ENCODE measurements at regions not wholly inside any gene's neighbourhood (a gene's known extent, or its start where the extent isn't known, plus 50 kb on each side); places are given as distances from the start of the nearest gene placed in this dataset.

DNA sequence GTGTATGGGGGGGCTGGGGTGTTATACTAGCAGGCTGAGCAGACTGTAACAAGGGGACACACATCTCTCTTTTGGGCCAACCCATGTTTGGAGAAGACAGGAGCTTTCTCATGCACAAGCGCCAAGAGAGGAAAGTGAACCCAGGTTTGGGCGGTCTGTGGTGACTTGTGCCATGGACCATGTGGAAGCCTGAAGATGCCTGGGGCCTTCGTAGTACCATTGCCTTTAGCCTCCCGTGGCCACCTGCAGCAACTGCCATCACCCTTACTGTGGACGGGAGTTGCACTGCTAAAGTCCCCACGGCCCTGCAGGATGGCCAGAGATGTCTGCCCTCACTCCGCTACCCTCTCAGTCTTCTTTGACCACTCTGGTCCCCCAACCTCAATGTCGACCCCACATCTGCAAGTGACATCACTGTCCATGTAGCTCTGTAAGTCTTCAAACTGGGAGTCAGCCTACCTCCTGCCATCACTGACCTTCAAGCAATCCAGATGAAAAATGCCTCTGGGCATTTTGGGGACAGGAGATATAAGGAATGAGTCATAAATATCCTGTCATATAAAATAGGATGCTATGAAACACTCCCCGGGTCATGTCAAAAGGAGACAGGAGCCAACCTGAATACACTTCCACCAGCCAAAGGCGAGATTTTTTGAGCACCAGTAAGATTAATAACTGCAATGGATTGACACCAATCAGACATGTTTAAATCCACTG, 74.7 kb upstream of the C15orf39 start:
- TF ChIP-seq, protein P1, sequence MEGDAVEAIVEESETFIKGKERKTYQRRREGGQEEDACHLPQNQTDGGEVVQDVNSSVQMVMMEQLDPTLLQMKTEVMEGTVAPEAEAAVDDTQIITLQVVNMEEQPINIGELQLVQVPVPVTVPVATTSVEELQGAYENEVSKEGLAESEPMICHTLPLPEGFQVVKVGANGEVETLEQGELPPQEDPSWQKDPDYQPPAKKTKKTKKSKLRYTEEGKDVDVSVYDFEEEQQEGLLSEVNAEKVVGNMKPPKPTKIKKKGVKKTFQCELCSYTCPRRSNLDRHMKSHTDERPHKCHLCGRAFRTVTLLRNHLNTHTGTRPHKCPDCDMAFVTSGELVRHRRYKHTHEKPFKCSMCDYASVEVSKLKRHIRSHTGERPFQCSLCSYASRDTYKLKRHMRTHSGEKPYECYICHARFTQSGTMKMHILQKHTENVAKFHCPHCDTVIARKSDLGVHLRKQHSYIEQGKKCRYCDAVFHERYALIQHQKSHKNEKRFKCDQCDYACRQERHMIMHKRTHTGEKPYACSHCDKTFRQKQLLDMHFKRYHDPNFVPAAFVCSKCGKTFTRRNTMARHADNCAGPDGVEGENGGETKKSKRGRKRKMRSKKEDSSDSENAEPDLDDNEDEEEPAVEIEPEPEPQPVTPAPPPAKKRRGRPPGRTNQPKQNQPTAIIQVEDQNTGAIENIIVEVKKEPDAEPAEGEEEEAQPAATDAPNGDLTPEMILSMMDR (IDR thresholded peaks at IDR 0.05; ENCODE audit: borderline replicate concordance): no peak
- Histone ChIP-seq H3K4me3 (no peak overlapping the region), H3K4me1 (peaks cover 13% of the 10 kb centered on the region), H3K27ac (replicated peaks) (no peak overlapping the region), H3K27me3 (ENCODE audit: low read depth) (no peaks in the 10 kb centered on the region), H3K36me3 (no peaks in the 10 kb centered on the region), H3K9me3 (replicated peaks) (no peaks in the 10 kb centered on the region)
- intact Hi-C loops (cut with micrococcal nuclease): no loop called here
- no peak for DNase-seq

DNA sequence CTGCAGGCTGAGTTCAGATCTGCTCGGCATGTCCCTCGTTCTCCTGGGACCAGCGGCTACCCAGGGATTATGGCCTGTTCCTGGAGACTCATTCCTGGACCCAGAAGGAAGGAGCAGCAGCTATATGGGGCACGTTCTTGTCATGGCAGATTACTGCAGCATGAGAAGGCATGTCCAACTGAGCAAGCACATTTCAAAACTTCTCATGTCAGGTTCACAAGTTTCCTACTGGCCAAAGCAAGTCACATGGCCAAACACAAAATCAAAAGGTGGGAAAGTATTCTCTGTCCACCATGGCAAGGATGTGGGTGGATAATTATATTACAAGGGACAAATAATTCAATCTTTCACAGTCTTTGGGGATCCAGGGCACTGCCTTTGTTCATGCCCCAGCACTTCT, 71.9 kb upstream of the C15orf39 start:
- Histone ChIP-seq H3K36me3 (no peaks in the 10 kb centered on the region), H3K27ac (replicated peaks) (no peak overlapping the region), H3K4me1 (peaks cover 9% of the 10 kb centered on the region), H3K9me3 (replicated peaks) (no peaks in the 10 kb centered on the region), H3K27me3 (ENCODE audit: low read depth) (no peaks in the 10 kb centered on the region), H3K4me3 (no peak overlapping the region)
- TF ChIP-seq, protein P1 (IDR thresholded peaks at IDR 0.05; ENCODE audit: borderline replicate concordance): no peak
- no peak for DNase-seq
- intact Hi-C loops (cut with micrococcal nuclease): no loop called here

DNA sequence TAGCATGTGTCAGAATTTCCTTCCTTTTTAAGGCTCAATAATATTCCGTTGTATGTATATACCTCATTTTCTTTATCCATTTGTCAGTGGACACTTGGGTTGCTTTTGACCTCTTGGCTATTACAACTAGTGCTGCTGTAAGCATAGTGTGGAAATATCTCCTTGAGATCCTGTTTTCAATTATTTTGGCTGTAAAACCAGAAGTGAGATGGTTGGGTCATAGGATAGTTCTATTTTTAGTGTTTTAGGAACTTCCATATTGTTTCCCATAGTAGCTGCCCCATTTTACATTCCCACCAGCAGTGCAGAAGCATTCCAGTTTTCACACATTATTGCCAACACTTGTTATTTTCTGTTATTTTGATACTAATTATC, 70.4 kb upstream of the C15orf39 start:
- H3K9me3 ChIP-seq (replicated peaks): no peaks in the 10 kb centered on the region
- no peaks in the 10 kb centered on the region for H3K27me3 ChIP-seq (ENCODE audit: low read depth)
- H3K27ac ChIP-seq (replicated peaks): no peak overlapping the region
- TF ChIP-seq, protein P1 (IDR thresholded peaks at IDR 0.05; ENCODE audit: borderline replicate concordance): no peak
- intact Hi-C loops (cut with micrococcal nuclease): no loop called here
- no peak for DNase-seq
- H3K4me3 ChIP-seq: no peak overlapping the region
- H3K4me1 ChIP-seq: no peaks in the 10 kb centered on the region
- no peaks in the 10 kb centered on the region for H3K36me3 ChIP-seq

DNA sequence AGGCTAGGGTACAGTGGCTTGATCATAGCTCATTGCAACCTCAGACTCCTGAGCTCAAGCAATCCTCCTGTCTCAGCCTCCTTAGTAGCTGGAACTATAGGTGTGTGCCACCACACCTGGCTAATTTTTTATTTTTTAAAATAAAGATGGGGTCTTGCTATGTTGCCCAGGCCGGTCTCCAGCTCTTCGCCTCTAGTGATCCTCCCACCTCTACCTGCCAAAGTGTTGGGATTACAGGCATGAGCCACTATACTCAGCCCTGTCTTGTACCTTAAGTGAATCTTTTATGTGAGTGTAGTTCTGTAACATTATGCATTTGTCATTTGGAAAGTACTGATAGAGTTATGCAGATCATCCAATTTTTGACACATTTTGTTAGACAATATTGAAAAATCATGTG, 66.9 kb upstream of the C15orf39 start:
- DNase-seq: no peak
- no peaks in the 10 kb centered on the region for H3K9me3 ChIP-seq (replicated peaks)
- no peak overlapping the region for H3K4me3 ChIP-seq
- H3K4me1 ChIP-seq: no peaks in the 10 kb centered on the region
- no peaks in the 10 kb centered on the region for H3K36me3 ChIP-seq
- no peak overlapping the region for H3K27ac ChIP-seq (replicated peaks)
- intact Hi-C loops (cut with micrococcal nuclease): no loop called here
- TF ChIP-seq, protein P1 (IDR thresholded peaks at IDR 0.05; ENCODE audit: borderline replicate concordance): no peak
- no peaks in the 10 kb centered on the region for H3K27me3 ChIP-seq (ENCODE audit: low read depth)

DNA sequence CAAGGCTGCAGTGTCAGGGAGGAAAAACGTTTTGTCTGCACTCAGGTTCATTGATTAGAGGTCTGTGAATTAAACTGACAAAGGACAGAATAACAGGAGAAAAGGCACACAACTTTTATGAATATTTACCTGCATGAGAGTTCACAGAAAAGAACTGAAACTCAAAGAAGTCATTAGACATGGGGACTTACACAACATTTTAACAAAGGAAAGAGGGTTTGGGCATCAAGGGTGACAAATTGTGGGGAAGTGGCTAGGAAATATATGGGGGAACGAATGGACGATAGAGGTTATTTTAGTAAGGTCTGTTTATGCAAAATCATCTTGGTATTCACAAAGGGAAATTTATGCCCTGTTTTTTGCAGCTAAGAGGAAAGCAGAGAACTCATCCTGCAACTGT, 65.6 kb upstream of the C15orf39 start:
- TF ChIP-seq, protein P1 (IDR thresholded peaks at IDR 0.05; ENCODE audit: borderline replicate concordance): no peak

More for the DNA sequence above, 65.6 kb upstream of the C15orf39 start:
- Histone ChIP-seq H3K27ac (replicated peaks) (no peak overlapping the region), H3K4me3 (no peak overlapping the region), H3K36me3 (no peaks in the 10 kb centered on the region), H3K27me3 (ENCODE audit: low read depth) (no peaks in the 10 kb centered on the region), H3K9me3 (replicated peaks) (peaks cover 3% of the 10 kb centered on the region), H3K4me1 (peaks cover 5% of the 10 kb centered on the region)
- intact Hi-C loops (cut with micrococcal nuclease): no loop called here
- no peak for DNase-seq
